ENCODE measurements at regions not wholly inside any gene's neighbourhood (a gene's known extent, or its start where the extent isn't known, plus 50 kb on each side); places are given as distances from the start of the nearest gene placed in this dataset.

DNA sequence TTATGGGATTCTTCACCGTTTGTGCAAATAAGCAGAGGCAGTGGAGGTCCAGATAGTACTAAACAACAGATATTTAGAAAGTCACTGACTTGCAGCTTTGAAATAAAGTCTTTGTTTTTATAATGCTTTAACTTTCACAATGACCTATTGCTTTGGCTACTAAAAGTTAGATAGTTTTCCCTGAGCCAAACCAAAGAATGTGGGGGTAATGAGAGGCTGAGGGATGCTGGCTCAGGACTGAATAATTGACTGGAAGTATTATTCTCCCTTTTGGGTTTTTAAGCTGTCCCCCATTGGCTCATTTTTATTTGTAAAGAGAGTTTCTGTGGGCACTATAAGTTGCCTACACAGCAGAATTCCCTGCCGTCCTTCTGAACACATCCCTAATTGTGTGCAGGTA, 99.2 kb upstream of the ACTBL2 start:
- peaks cover 4% of the 10 kb centered on the region for H3K27me3 ChIP-seq (ENCODE audit: control insufficient read depth, extremely low read depth, insufficient read depth, low read length)
- no peak overlapping the region for H2AFZ ChIP-seq (ENCODE audit: control insufficient read depth, low read length)
- no peak for DNase-seq (ENCODE audit: low read depth, low spot score)
- no peaks in the 10 kb centered on the region for H4K20me1 ChIP-seq (ENCODE audit: control insufficient read depth, extremely low read depth, insufficient read depth, low read length)
- no peaks in the 10 kb centered on the region for H3K4me1 ChIP-seq (ENCODE audit: control insufficient read depth, extremely low read depth, insufficient read depth, low read length)
- no peaks in the 10 kb centered on the region for H3K79me2 ChIP-seq (ENCODE audit: control insufficient read depth, insufficient read depth, low read length)
- H3K9me3 ChIP-seq (ENCODE audit: control insufficient read depth, low read depth, low read length) = no peaks in the 10 kb centered on the region
- H3K27ac ChIP-seq (ENCODE audit: control insufficient read depth, insufficient read depth, low read length) = no peak overlapping the region
- H3K9ac ChIP-seq (ENCODE audit: control insufficient read depth, extremely low read depth, insufficient read depth, low read length) = no peak overlapping the region
- H3K9me1 ChIP-seq (ENCODE audit: control insufficient read depth, extremely low read depth, insufficient read depth, low read length) = no peaks in the 10 kb centered on the region
- no peak overlapping the region for H3K4me2 ChIP-seq (ENCODE audit: control insufficient read depth, extremely low read depth, insufficient read depth, low read depth, low read length)
- FAIRE-seq = no peak
- no peak overlapping the region for H3K4me3 ChIP-seq (ENCODE audit: control insufficient read depth in 2 of 3, extremely low read depth in 1 of 3, insufficient read depth in 2 of 3, low read depth in 1 of 3, low read length in 3 of 3)
- TF ChIP-seq, protein P1, sequence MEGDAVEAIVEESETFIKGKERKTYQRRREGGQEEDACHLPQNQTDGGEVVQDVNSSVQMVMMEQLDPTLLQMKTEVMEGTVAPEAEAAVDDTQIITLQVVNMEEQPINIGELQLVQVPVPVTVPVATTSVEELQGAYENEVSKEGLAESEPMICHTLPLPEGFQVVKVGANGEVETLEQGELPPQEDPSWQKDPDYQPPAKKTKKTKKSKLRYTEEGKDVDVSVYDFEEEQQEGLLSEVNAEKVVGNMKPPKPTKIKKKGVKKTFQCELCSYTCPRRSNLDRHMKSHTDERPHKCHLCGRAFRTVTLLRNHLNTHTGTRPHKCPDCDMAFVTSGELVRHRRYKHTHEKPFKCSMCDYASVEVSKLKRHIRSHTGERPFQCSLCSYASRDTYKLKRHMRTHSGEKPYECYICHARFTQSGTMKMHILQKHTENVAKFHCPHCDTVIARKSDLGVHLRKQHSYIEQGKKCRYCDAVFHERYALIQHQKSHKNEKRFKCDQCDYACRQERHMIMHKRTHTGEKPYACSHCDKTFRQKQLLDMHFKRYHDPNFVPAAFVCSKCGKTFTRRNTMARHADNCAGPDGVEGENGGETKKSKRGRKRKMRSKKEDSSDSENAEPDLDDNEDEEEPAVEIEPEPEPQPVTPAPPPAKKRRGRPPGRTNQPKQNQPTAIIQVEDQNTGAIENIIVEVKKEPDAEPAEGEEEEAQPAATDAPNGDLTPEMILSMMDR (optimal IDR thresholded peaks at IDR 0.05 in 1 of 3, IDR thresholded peaks at IDR 0.05 in 1 of 3, conservative IDR thresholded peaks at IDR 0.05 in 1 of 3; ENCODE audit: extremely low read depth in 1 of 3, insufficient read depth in 2 of 3, low read length in 3 of 3) = no peak
- TF ChIP-seq EZH2 (IDR thresholded peaks at IDR 0.05; ENCODE audit: low read length) = no peak
- dilution Hi-C loops (cut with MboI; ENCODE audit: extremely low pct_ligation_motif_present, low sequenced_read_pairs) = no loop called here
- H3K36me3 ChIP-seq (ENCODE audit: control insufficient read depth in 2 of 2, extremely low read depth in 1 of 2, insufficient read depth in 2 of 2, low read length in 2 of 2) = no peaks in the 10 kb centered on the region

DNA sequence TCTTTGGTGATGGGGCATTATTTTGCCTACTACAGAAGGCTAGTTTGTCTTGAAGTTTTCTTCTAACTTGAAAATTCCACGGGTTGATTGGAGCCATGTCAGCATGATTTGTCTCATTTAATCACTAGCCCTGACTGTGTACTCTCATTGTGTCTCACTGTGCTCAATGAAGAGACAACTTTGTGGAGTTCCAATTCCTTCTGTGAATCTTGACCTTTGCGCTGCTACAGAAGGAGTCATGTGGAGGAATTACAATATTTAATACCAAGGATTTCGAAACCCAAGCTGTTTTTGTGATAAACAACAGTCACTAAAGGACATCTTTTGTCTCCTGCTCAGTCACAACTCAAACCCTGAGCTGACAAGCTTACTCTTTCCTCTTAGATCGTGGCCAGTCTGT, 98.6 kb upstream of the ACTBL2 start:
- DNase-seq (ENCODE audit: low read depth, low spot score) (no peak), FAIRE-seq (no peak)
- Histone ChIP-seq H4K20me1 (ENCODE audit: control insufficient read depth, extremely low read depth, insufficient read depth, low read length) (no peaks in the 10 kb centered on the region), H3K4me3 (ENCODE audit: control insufficient read depth in 2 of 3, extremely low read depth in 1 of 3, insufficient read depth in 2 of 3, low read depth in 1 of 3, low read length in 3 of 3) (no peak overlapping the region), H3K9ac (ENCODE audit: control insufficient read depth, extremely low read depth, insufficient read depth, low read length) (no peak overlapping the region), H2AFZ (ENCODE audit: control insufficient read depth, low read length) (no peak overlapping the region), H3K36me3 (ENCODE audit: control insufficient read depth in 2 of 2, extremely low read depth in 1 of 2, insufficient read depth in 2 of 2, low read length in 2 of 2) (no peaks in the 10 kb centered on the region), H3K79me2 (ENCODE audit: control insufficient read depth, insufficient read depth, low read length) (no peaks in the 10 kb centered on the region), H3K27ac (ENCODE audit: control insufficient read depth, insufficient read depth, low read length) (no peak overlapping the region), H3K9me3 (ENCODE audit: control insufficient read depth, low read depth, low read length) (no peaks in the 10 kb centered on the region), H3K4me1 (ENCODE audit: control insufficient read depth, extremely low read depth, insufficient read depth, low read length) (no peaks in the 10 kb centered on the region), H3K27me3 (ENCODE audit: control insufficient read depth, extremely low read depth, insufficient read depth, low read length) (peaks cover 4% of the 10 kb centered on the region), H3K4me2 (ENCODE audit: control insufficient read depth, extremely low read depth, insufficient read depth, low read depth, low read length) (no peak overlapping the region), H3K9me1 (ENCODE audit: control insufficient read depth, extremely low read depth, insufficient read depth, low read length) (no peaks in the 10 kb centered on the region)
- no peak for TF ChIP-seq EZH2 (IDR thresholded peaks at IDR 0.05; ENCODE audit: low read length)
- TF ChIP-seq, protein P1 (optimal IDR thresholded peaks at IDR 0.05 in 1 of 3, IDR thresholded peaks at IDR 0.05 in 1 of 3, conservative IDR thresholded peaks at IDR 0.05 in 1 of 3; ENCODE audit: extremely low read depth in 1 of 3, insufficient read depth in 2 of 3, low read length in 3 of 3) = no peak
- dilution Hi-C loops (cut with MboI; ENCODE audit: extremely low pct_ligation_motif_present, low sequenced_read_pairs) = no loop called here
